ENCODE measurements at regions not wholly inside any gene's neighbourhood (a gene's known extent, or its start where the extent isn't known, plus 50 kb on each side); places are given as distances from the start of the nearest gene placed in this dataset.

GRCh38 chr3:112751061-112751460, 95.6 kb downstream of the CD200R1L start:
- TF ChIP-seq EZH2phosphoT487 (conservative IDR thresholded peaks at IDR 0.05; ENCODE audit: low read length), result no peak
- no peak for TF ChIP-seq CTCF (IDR thresholded peaks at IDR 0.05; ENCODE audit: insufficient read depth, low read length, poor library complexity, severe bottlenecking)

Measured in SU-DHL-6 (cell line).